Epithelial cell of proximal tubule (primary cell): ENCODE measurements at regions not wholly inside any gene's neighbourhood (a gene's known extent, or its start where the extent isn't known, plus 50 kb on each side); places are given as distances from the start of the nearest gene placed in this dataset.

Experiments used
- DNase-seq: peaks from one replicate; pipeline ENCODE4 v3.0.0-alpha.2; 2011; ENCODE audit warnings: low read depth
- H3K4me3 ChIP-seq: 2 replicates; pipeline ENCODE4 v1.5.1; 2011; ENCODE audit warnings: low read depth, mild to moderate bottlenecking, low read length
- CTCF ChIP-seq: conservative IDR thresholded peaks from 2 replicates; pipeline ENCODE4 v1.5.1; 2012; ENCODE audit warnings: low read depth, mild to moderate bottlenecking, low read length

- no peak for DNase-seq
- TF ChIP-seq CTCF = no peak
Measured at GRCh38 chr1:59058665-59059439, 238.0 kb upstream of the FGGY start.

GRCh38 chr1:59061876-59062275 is 235.0 kb upstream of the FGGY start:
- TF ChIP-seq CTCF = no peak
- H3K4me3 ChIP-seq = no peak overlapping the region
- no peak for DNase-seq

More at GRCh38 chr1:59058665-59059439, 238.0 kb upstream of the FGGY start:
- no peak overlapping the region for H3K4me3 ChIP-seq

DNA sequence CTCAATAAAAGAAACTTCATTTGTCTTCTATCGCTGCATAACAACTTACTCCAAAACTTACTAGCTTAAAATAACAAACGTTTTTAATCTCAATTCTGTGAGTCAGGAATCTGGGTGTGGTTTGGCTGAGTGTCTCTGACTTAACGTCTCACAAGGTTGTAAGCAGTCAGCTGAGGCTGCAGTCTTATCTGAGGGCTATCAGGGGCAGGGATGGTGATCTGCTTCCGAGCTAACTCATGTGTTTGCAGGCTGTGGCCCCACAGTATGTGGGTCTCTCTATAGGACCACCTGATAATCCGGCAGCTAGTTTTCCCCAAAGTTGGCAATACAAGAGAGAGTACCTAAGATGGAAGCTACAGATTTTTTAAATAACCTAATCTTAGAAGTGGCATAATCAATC is 234.2 kb upstream of the FGGY start:
- TF ChIP-seq CTCF = no peak
- no peak for DNase-seq
- no peak overlapping the region for H3K4me3 ChIP-seq

DNA sequence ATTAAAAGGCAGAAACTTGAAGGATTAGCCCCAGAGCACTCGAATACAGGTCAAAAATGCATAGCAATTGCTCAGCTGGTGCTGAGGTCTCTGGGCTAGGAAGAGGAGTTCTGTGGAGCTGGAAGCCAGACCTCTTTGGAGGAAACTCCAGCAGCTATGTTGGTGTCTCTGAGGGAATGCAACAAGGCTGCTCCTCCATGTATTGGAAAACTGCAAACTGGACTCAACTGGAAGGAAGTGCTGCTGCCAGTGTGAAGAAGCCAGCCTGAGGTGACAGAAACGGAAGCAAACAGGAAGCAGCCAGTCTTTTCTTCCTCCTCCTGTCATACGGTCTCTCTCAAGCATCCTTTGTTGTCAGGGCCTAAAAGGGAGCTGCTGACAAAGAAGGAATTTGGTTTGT is 233.4 kb upstream of the FGGY start:
- no peak for TF ChIP-seq CTCF
- no peak for DNase-seq
- no peak overlapping the region for H3K4me3 ChIP-seq

GRCh38 chr1:59064592-59064991 is 232.3 kb upstream of the FGGY start:
- H3K4me3 ChIP-seq = no peak overlapping the region
- no peak for DNase-seq
- TF ChIP-seq CTCF = no peak

DNA sequence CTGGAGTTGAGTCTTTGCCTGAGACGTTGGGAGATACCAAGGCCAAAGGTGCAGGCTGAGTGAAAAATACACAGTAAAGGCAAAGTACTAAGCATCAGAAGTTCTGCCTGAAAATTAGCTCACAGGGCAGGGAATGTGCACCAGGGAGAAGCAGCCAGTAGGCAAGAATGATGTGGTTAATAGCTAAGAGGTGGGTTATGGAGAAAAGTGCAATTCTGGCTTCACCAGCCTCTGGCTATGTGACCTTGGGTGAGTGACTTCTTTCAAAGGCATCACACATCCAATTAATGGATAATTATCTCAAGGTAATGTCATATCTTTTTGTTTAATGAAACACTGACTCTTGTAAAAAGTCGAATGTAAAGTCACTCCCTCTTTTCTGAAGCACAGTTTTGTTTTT is 230.7 kb upstream of the FGGY start:
- TF ChIP-seq CTCF = no peak
- DNase-seq = peak; percentile 53
- H3K4me3 ChIP-seq = no peak overlapping the region

DNA sequence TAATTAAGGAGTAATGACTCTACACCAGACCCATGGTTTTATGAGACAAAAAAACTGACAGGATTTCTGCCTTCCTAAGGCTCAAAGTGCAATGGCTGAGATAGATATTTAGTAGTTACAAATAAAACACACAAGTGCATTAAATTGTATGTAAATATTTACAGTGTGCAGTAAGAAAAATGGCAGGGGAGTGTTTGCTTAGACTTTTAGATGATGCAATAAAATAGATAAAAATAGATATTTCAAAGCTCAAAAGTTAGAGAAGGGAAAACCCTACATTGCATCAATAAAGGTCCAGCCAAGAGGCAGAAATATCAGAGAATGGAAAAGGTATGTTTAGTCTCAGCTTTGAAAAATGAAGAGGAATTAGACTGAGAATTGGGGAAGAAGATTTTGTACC is 226.3 kb upstream of the FGGY start:
- DNase-seq = no peak
- no peak overlapping the region for H3K4me3 ChIP-seq
- TF ChIP-seq CTCF = no peak
